Activated CD8-positive, alpha-beta memory T cell treated with anti-CD3 and anti-CD28 coated beads for 36 hours (primary cell): ENCODE measurements at regions not wholly inside any gene's neighbourhood (a gene's known extent, or its start where the extent isn't known, plus 50 kb on each side); places are given as distances from the start of the nearest gene placed in this dataset.

Source experiments
- CTCF ChIA-PET: fragments of 350-600 bp; sonication (Branson Sonifier 250); formaldehyde crosslinking; loops from one replicate; lab custom pipeline; 2021; ENCODE audit warnings: antibody characterized with exemption; lab: Charles Lee
- POLR2A ChIA-PET: fragments of 350-600 bp; sonication (Branson Sonifier 250); formaldehyde crosslinking; loops from one replicate; lab custom pipeline; 2021; ENCODE audit warnings: antibody characterized with exemption; lab: Charles Lee

DNA sequence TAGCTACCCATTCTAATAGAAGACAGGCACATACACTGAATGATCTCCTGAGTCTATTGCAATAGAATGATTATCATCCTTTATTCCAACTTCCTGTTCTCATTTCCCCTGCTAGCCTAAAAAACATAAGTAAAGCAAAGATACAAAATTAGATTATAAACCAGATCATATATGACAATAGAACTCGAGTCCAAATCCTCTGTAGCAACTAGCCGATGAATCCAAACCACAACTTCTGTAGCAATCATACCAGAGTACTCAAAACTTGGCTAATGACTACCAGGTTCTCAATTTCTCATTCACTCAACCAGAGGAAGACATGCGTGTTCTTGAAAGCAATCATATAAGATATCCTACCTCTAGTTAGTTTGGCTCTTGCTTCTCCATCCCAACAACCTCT is 622.1 kb downstream of the PSAT1 start:
- ChIA-PET CTCF (no interaction called here), POLR2A (no interaction called here)

DNA sequence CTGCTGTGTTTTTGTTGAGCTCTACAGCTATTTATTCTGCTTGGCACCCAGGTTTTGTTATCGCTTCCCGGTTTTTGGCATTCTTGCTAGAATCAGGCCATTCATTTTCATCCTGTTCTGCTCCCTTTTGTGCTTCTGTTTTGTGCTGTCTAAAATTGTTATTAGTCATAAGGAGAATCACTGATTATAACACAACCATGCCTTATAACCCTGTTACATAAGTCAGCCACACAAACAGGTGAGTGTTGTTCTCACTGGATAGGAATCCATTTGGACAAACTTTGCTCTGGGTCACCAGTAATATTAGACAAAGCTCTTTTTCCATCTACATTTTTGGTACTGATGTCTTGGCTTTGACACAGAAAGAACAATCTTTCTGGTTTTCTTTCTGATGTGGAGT is 622.8 kb downstream of the PSAT1 start:
- CTCF ChIA-PET, result no interaction called here
- POLR2A ChIA-PET, result no interaction called here

DNA sequence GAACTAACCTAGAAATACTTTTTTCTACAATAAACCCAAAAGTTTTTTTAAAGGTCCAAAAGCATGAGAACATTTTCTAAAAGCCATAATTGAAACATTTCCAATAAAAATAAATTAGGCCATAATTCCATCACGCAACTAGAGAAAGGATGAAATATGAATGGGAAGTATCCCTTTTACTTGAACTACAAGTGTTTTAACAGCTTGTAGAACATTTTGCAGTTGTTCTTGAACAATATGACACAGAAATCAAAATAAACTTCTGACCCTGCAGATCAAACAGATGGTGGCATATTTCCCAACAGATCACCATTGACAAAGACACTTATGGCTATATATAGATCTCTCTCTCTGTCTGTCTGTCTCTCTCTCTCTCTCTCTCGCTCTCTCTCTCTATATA is 624.4 kb downstream of the PSAT1 start:
- CTCF ChIA-PET, result no interaction called here
- POLR2A ChIA-PET, result no interaction called here

DNA sequence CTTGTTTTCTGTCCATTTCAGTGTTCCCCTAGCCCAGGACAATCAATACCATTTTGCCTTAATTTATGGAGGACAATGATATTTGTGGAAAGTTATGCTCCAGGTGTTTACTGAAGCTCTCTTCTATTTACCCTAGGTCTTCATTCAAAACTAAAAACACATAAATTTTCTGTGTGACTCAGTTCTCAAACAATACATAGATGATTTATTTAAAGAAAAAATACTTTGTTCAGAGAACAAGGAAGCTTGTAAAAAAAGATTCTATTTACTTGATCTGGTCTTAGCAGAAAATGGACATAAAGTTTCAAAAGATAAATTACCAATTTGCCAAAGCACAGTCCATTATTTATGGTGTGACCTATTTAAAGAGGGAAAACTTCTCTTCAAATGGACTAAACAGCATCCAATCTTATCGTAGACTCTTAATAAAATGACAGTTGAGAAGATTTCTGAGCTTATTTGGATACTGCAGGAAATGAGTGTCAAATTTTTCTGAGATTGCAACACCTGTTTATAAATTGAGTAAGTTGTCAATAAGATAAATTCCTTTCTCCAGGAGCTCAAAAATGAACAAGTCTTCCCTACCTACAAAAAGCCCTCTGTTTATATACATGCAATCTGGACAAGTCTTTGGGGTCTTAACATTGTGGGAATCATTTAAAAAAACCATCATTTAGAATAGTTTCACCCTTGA is 627.2 kb downstream of the PSAT1 start:
- ChIA-PET CTCF (no interaction called here), POLR2A (no interaction called here)

GRCh38 chr9:78927099-78927940 is 630.4 kb downstream of the PSAT1 start:
- POLR2A ChIA-PET, result no interaction called here
- CTCF ChIA-PET, result no interaction called here

DNA sequence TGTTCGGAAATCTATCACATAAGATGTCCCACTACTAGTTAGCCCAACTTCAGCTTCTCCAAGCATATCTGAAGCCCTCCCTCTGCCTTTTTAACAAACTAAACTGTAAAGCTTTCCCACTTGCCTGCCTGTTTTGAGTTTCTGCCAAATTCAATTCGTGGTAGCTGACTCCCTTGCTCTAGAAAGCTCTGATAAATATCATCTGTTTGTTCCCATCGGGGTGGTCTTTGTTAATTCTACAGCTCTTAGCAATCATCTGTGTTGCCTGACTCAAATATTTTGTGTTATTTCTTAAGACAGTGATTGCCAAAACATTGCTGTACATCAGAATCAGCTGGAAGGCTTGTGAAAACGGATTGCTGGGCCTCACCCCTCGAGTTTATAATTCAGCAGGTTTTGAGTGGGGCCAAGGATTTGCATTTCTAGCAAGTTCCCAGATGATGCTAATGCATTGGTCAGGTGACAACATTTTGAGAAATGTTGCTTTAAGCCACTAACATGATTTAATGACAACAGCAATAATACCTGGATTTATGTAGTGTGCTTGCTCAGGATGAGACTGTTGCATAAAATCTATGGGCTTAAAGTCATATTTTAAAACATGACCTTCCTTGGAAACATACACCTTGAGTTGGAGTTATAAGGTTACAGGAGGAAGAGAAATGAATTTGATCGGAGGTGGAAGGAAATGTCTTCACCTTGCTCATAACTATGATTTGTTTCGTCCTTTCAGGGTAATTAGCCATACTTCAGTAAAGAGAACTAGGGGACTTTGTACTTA is 631.9 kb downstream of the PSAT1 start:
- ChIA-PET CTCF (no interaction called here), POLR2A (no interaction called here)

- ChIA-PET POLR2A (no interaction called here), CTCF (no interaction called here)
Measured at GRCh38 chr9:78930281-78930680, 633.4 kb downstream of the PSAT1 start.

- ChIA-PET POLR2A (no interaction called here), CTCF (no interaction called here)
Measured at GRCh38 chr9:78932849-78933627, 636.1 kb downstream of the PSAT1 start.

- POLR2A ChIA-PET, result no interaction called here
- CTCF ChIA-PET, result no interaction called here
Measured at GRCh38 chr9:78934880-78935279, 636.9 kb upstream of the TLE4 start.

- CTCF ChIA-PET, result no interaction called here
Measured at GRCh38 chr9:78938821-78939220, 632.9 kb upstream of the TLE4 start.

DNA sequence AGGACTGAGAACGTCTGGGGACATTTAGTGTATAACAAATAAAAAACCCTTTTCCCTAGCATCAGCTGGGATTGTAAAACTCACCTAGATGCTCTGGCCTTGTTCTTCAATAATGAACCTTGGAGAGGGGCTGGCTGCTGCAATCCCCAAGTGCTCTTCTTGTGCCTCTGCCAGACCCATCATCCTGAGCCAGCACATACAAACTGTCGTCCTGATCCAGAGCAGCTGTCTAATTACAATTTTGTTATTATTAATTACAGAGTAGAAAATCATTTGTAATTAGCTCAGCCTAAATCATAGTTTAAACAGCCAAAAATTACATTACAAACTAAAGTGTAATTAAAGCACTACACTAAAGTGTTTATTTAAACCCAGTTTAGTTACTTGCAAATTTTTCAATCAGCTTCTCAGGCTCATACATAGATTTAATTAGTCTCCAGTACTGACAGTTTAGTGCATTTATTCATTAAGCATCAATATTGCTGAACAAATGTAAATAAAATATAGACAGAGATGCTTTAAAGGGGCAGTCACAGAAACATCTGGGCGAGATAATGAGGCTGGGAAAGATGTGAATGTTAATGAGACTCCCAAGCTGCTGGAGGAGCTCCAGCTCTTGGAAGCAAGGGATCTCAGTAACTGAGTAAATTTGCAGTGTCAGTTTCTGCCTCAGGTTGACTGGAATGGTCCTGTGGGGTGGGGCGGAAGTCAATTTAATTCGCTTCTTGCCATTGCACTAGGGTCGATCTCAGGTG is 632.3 kb upstream of the TLE4 start:
- ChIA-PET POLR2A (no interaction called here), CTCF (no interaction called here)

More at GRCh38 chr9:78938821-78939220, 632.9 kb upstream of the TLE4 start:
- POLR2A ChIA-PET, result no interaction called here

GRCh38 chr9:78940121-78940855 is 631.5 kb upstream of the TLE4 start:
- CTCF ChIA-PET, result no interaction called here
- POLR2A ChIA-PET, result no interaction called here

DNA sequence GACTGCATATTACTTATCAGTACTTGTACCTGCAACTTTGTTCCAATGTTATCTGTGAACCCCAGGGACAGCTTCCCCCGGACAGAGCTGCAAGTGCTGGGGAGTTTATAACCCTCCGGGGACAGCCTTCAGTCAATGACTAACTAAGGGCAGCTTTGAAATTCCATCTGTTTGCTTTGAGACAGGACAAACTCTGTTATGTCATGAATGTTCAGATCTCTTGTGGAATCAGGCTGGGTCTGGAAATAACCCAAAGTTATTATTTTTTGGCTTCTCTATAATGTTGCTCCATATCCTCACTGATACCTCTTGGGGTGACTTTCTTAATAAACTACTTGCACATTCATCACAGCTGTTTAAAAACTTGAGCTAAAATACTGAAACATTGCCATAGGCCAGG is 617.5 kb upstream of the TLE4 start:
- POLR2A ChIA-PET, result no interaction called here
- CTCF ChIA-PET, result no interaction called here

GRCh38 chr9:78958892-78959291 is 612.9 kb upstream of the TLE4 start:
- CTCF ChIA-PET, result no interaction called here
- POLR2A ChIA-PET, result no interaction called here

DNA sequence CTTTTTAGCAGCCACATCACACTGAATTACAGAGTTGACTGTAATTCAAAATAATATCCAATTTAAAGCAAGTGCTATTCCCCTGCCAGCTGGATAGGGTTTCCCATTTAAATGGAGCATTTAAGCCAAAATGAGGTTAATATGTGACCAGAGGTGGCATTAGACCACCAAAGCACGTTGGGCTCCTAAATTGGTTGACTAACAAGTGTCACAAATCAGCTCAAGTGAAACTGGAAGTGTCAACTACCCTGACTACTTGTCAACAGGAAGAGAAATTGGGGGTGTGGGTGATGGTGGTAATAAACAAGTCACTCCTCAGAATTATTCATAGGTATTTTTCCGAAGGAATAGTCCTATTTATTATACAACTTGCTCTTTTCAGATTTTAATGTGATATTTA is 609.6 kb upstream of the TLE4 start:
- CTCF ChIA-PET, result no interaction called here
- POLR2A ChIA-PET, result no interaction called here

- POLR2A ChIA-PET, result no interaction called here
- CTCF ChIA-PET, result no interaction called here
Measured at GRCh38 chr9:78963911-78964310, 607.9 kb upstream of the TLE4 start.

DNA sequence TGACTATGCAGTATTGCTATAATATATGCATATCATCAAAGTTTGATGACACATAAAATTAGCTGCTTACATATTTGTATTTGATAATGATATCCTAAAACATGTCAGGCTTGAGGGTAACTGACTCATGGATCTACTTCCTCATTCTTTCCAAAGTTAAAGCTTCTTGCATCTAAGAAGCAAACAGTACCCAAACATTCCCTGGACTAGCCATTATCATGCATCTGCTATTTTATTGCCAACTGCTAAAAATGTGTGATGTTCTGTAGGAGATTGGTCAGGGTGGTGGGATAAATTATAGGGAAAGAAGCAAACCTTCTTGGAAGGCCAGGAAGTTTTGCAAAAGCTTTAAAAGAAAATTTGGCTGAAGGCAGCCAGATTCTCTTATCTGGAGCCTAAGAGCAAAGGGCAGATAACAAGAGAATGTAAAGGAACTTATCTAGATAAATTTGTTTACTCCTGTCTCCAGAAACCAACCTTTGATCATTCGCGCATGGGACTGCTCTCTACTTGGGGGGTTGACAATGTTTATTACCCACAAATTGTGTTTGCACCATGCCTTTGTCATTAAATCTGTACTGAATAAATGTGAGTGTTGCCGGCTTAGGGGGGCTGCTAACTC is 604.1 kb upstream of the TLE4 start:
- POLR2A ChIA-PET, result no interaction called here
- CTCF ChIA-PET, result no interaction called here

DNA sequence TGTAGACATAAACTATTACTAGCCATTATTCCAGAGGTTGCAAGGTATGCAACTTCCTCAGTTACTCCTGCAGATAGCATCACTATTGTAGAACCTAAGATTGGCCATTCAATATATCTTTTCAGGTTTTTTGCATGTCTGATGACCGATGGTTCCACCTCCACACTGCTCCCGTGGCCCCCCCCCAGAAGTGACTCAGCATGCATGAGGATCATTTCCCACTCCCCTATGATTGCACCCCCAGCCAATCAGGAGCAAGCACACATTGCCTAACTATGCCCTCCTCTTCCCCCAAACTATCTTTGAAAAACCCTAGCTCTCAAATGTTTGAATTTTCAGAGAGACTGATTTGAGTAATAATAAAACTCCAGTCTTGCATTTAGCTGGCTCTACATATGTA is 601.4 kb upstream of the TLE4 start:
- CTCF ChIA-PET, result no interaction called here
- POLR2A ChIA-PET, result no interaction called here
